Hepatocyte (in vitro differentiated cells): ENCODE measurements at regions not wholly inside any gene's neighbourhood (a gene's known extent, or its start where the extent isn't known, plus 50 kb on each side); places are given as distances from the start of the nearest gene placed in this dataset.

ENCODE experiments used
- DNase-seq: peaks from one replicate; pipeline ENCODE4 v3.0.0-alpha.2; 2016; ENCODE audit warnings: low spot score
- H2AFZ ChIP-seq: fragments of 200-600 bp; sonication (generic); 2 replicates; pipeline ENCODE4 v1.6.0; 2016; ENCODE audit warnings: antibody characterized with exemption, mild to moderate bottlenecking
- H3K27ac ChIP-seq: fragments of 200-600 bp; sonication (generic); 2 replicates; pipeline ENCODE4 v1.5.1; 2016; ENCODE audit warnings: mild to moderate bottlenecking
- H3K27me3 ChIP-seq: fragments of 200-600 bp; sonication (generic); 2 replicates; pipeline ENCODE4 v1.6.1; 2016
- H3K36me3 ChIP-seq: fragments of 200-600 bp; sonication (generic); replicated peaks from 2 replicates; pipeline ENCODE4 v1.5.1; 2016; ENCODE audit warnings: low read depth; ENCODE audit not compliant: insufficient read depth
- H3K4me1 ChIP-seq: fragments of 200-600 bp; sonication (generic); 2 replicates; pipeline ENCODE4 v1.5.1; 2016; ENCODE audit warnings: mild to moderate bottlenecking, moderate library complexity; ENCODE audit not compliant: insufficient read depth
- H3K4me2 ChIP-seq: fragments of 200-600 bp; sonication (generic); 2 replicates; pipeline ENCODE4 v1.6.0; 2016
- H3K4me3 ChIP-seq: fragments of 200-600 bp; sonication (generic); 2 replicates; pipeline ENCODE4 v1.5.1; 2016; ENCODE audit warnings: mild to moderate bottlenecking
- H3K79me2 ChIP-seq: fragments of 200-600 bp; sonication (generic); 2 replicates; pipeline ENCODE4 v1.6.0; 2017; ENCODE audit warnings: mild to moderate bottlenecking
- H3K9me2 ChIP-seq: fragments of 200-600 bp; sonication (generic); replicated peaks from 2 replicates; pipeline ENCODE4 v1.6.0; 2017; ENCODE audit warnings: mild to moderate bottlenecking; ENCODE audit not compliant: insufficient read depth
- H3K9me3 ChIP-seq: fragments of 200-600 bp; sonication (generic); 2 replicates; pipeline ENCODE4 v1.5.1; 2016; ENCODE audit warnings: low read depth, mild to moderate bottlenecking
- H4K20me1 ChIP-seq: fragments of 200-600 bp; sonication (generic); 2 replicates; pipeline ENCODE4 v1.6.0; 2016; ENCODE audit warnings: mild to moderate bottlenecking; ENCODE audit not compliant: insufficient read depth, poor library complexity, severe bottlenecking
- EZH2 ChIP-seq: fragments of 200-600 bp; sonication (generic); IDR thresholded peaks from 2 replicates; pipeline ENCODE4 v1.6.1; 2016; ENCODE audit warnings: antibody characterized with exemption, mild to moderate bottlenecking, borderline replicate concordance
- EZH2phosphoT487 ChIP-seq: fragments of 200-600 bp; sonication (generic); IDR thresholded peaks from one replicate; pipeline ENCODE4 v1.6.1; 2018; ENCODE audit warnings: antibody characterized with exemption, mild to moderate bottlenecking, low read depth, moderate library complexity; ENCODE audit not compliant: unreplicated experiment, severe bottlenecking
- WGBS: methylation state at CpG from one replicate; pipeline ENCODE4 v1.1.6; 2016; ENCODE audit warnings: low lambda C conversion rate; ENCODE audit errors: missing lambda C conversion rate; 5-methylcytosine and 5-hydroxymethylcytosine counted together
- TF ChIP-seq, protein P1 (sequence below): fragments of 200-600 bp; sonication (generic); IDR thresholded peaks from 2 replicates; pipeline ENCODE4 v1.5.1; 2016; ENCODE audit warnings: antibody characterized with exemption, mild to moderate bottlenecking; ENCODE audit not compliant: poor library complexity

DNA sequence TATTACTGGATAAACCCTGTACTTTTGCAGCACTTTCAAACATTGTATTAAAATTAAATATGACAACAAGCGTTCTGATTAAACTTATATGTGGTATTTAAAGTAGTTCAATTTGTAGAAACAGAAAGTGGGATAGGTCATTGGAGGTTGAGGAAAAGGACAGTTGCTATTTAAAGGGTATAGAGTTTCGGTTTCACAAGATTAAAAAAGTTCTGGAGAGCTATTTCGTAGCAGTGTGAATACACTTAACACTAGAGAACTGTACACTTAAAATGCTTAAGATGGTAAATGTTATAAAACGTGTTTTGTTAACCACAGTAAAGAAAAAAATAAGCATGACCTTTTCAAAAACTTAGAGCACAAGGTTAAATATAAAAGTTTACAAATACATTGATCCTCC is 382.1 kb downstream of the BRINP1 start:
- H3K9me2 ChIP-seq, result no peaks in the 10 kb centered on the region
- DNase-seq, result no peak
- no peak overlapping the region for H3K4me2 ChIP-seq
- no peaks in the 10 kb centered on the region for H4K20me1 ChIP-seq
- WGBS, result 70% methylated on average over 4 of the region's 4 CpGs
- H2AFZ ChIP-seq, result no peak overlapping the region
- TF ChIP-seq EZH2, result no peak
- TF ChIP-seq, protein P1, sequence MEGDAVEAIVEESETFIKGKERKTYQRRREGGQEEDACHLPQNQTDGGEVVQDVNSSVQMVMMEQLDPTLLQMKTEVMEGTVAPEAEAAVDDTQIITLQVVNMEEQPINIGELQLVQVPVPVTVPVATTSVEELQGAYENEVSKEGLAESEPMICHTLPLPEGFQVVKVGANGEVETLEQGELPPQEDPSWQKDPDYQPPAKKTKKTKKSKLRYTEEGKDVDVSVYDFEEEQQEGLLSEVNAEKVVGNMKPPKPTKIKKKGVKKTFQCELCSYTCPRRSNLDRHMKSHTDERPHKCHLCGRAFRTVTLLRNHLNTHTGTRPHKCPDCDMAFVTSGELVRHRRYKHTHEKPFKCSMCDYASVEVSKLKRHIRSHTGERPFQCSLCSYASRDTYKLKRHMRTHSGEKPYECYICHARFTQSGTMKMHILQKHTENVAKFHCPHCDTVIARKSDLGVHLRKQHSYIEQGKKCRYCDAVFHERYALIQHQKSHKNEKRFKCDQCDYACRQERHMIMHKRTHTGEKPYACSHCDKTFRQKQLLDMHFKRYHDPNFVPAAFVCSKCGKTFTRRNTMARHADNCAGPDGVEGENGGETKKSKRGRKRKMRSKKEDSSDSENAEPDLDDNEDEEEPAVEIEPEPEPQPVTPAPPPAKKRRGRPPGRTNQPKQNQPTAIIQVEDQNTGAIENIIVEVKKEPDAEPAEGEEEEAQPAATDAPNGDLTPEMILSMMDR, result no peak
- no peak for TF ChIP-seq EZH2phosphoT487
- no peaks in the 10 kb centered on the region for H3K9me3 ChIP-seq
- no peaks in the 10 kb centered on the region for H3K79me2 ChIP-seq
- no peaks in the 10 kb centered on the region for H3K4me1 ChIP-seq
- H3K36me3 ChIP-seq, result no peaks in the 10 kb centered on the region
- no peaks in the 10 kb centered on the region for H3K27me3 ChIP-seq
- H3K4me3 ChIP-seq, result no peak overlapping the region
- no peak overlapping the region for H3K27ac ChIP-seq

DNA sequence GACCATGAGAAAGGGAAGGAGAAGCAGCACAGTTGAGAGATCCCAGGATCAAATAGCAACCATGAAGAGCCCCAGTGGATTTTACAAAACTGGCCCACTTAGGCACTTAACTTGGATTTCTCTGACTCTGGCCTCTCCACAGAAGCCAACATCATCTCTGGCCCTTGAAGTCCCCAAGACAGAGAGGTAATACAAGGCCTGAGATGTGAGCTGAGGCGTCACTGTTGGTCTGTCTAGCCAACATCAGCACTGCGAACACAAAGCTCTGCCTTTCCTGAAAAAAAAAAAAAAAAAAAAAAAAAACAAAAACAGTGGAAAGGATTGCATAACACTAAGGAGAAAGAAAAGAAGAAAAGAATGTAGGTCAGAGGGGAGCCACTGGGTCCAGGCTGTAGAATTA is 378.3 kb downstream of the BRINP1 start:
- Histone ChIP-seq H4K20me1 (no peaks in the 10 kb centered on the region), H3K9me3 (no peaks in the 10 kb centered on the region), H3K36me3 (no peaks in the 10 kb centered on the region), H3K27ac (no peak overlapping the region), H3K27me3 (no peaks in the 10 kb centered on the region), H3K9me2 (no peaks in the 10 kb centered on the region), H3K4me2 (no peak overlapping the region), H3K4me3 (no peak overlapping the region), H2AFZ (no peak overlapping the region), H3K79me2 (no peaks in the 10 kb centered on the region), H3K4me1 (peaks cover 6% of the 10 kb centered on the region)
- WGBS, result 81% methylated on average over 2 of the region's 2 CpGs
- no peak for DNase-seq
- TF ChIP-seq EZH2 (no peak), EZH2phosphoT487 (no peak)
- TF ChIP-seq, protein P1, result no peak

DNA sequence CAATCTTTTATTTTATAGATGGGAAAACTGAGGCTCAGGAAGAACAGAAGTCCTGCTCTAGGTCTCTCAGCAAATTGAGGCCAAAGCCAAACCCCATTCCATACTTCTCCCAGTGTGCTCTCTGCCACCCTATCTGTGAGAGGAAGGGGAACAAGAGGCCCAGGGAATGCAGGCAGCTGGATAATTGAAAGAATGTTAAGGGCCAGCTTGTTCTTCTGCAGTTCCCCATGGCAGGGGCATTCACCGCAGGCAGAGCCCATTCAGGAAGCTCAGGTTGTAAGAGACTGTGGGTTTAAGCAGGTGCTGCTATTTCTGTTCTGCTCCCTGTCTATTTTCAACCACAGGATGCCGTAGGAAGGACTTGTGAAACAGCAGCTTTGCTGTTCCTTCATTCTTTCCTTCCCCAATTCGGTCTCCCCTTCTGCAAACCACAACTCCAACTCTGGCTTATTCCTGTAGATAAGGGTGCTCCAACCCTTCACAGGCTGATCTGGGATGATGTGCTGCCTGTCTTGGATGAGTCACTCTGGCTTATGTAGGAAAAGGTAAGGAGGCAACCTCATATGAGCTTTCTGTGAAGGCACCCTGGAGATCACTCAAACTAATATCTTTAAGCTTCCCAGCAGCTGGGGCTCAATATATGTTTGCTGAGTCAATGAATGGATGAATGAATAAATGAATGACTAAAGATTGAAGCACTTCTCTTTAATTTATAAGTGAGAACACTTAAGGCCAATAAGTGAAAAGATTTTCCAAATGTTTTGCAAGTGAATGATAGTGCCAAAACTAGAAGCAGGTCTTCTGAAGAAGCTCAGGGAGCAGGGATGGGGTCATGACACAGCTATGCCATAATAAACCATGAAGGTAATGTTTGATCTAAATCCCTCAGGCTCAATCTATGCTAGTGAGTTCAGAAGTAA is 377.6 kb downstream of the BRINP1 start:
- Histone ChIP-seq H3K27me3 (no peaks in the 10 kb centered on the region), H3K9me3 (no peaks in the 10 kb centered on the region), H4K20me1 (no peaks in the 10 kb centered on the region), H2AFZ (no peak overlapping the region), H3K79me2 (no peaks in the 10 kb centered on the region), H3K4me1 (peaks cover 6% of the 10 kb centered on the region), H3K9me2 (no peaks in the 10 kb centered on the region), H3K4me3 (no peak overlapping the region), H3K36me3 (no peaks in the 10 kb centered on the region), H3K27ac (no peak overlapping the region), H3K4me2 (no peak overlapping the region)
- TF ChIP-seq EZH2phosphoT487, result no peak
- TF ChIP-seq EZH2, result no peak
- TF ChIP-seq, protein P1, result no peak
- peak; percentile 18 for DNase-seq
- 80% methylated on average over 3 of the region's 3 CpGs for WGBS
